Fibroblast of skin of right quadriceps (primary cell): ENCODE measurements at regions not wholly inside any gene's neighbourhood (a gene's known extent, or its start where the extent isn't known, plus 50 kb on each side); places are given as distances from the start of the nearest gene placed in this dataset.

Source experiments
- DNase-seq: peaks from one replicate; pipeline ENCODE4 v3.0.0-alpha.2; 2013

DNA sequence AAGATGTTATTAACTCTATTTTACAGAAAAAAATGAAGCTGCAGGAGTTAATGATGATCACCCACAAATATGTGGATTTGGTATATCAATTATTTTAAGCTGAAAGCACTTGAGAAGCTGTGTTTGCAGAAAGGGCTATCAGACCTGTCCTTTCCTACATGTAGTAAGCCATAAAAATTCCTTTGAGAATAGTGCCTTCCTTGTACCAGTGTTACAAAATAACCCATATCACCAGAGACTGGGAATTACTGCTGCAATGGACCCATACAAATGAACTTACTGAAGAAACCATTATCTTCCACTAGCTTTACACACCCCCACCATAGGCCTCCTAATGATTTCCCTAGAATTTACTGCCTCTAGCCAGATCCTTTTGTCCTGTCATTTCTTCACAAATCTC is 99.2 kb upstream of the ZRANB2 start:
- no peak for DNase-seq

DNA sequence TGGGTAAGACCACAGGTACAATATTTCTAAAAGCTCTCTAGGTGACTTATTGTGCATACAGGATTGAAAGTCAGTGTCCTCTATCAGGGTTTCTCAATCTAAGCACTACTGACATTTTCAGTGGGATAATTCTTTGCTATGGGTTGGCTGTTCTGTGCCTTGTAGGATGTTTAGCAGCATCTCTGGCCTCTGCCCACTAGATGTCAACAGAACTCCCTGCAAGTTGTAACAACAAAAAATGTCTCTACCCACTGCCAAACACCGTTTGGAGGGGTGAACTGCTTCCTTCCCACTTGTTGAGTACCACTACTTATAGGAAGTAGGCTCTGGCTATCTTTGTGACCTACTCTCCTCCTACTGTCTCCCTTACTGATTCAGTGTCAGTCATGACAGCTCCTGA is 90.1 kb upstream of the ZRANB2 start:
- DNase-seq: no peak

DNA sequence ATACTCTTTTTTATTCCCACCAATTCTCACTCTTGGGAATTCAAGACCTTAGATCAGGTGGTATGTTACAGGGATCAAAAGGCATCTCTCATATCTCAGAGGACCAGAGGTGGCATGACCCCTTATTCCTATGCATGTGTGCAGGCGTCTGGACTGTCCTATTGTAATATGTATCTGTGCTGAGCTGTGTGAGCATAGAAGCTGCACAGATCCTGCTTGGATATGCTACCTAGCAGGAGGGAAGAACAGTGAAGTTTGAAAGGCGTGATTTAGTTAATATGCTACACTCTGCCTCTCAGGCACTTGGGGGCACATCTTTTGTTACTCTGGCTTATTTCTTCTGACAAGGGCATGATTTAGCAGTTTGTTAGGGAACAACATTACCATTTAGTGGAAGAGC is 86.7 kb upstream of the ZRANB2 start:
- no peak for DNase-seq

DNA sequence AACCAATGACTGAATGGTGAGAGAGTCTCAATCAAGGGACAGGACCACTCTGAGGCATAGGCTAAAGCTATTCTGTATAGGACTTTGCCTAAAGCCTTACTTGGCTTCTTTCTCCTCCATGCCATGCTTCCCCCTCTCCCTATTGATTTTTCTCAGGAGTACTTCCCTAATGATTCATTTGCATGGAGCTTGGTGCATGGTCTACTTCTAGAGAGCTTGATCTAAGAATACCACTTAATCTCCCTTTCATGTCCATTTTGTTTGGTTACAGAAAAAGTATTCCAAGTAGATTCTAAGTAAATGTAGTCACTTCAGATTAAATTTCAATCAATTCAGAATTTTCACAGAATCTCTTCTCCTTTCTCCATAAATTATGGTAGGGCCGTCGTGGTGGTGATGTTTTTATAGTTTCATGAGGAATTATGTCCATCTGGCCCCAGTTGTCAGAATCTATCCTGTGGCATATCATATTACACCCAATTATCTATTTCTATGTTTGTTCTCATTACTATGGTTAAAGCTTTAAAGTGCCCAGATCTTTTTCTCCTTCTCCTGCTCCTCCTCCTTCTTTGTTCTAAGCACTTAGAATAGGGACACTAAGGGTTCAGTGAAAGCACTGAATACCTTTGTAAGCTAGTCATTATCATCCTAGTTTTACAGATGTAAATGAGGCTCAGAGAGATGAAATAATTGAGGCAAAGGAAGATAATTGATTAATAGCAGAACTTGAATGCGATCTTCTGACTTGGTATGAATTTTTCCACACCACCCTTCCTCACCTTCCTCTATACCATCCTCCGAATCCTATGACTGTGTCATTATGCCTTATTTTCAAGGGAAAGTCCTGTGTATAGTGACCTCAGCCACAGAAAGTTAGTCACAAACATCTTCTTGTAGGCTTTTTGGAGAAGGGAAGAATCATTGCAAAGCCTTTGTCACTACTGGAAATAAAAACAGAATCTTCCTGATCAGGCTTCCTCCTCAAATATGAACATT is 85.6 kb upstream of the ZRANB2 start:
- DNase-seq: peak; percentile 3

DNA sequence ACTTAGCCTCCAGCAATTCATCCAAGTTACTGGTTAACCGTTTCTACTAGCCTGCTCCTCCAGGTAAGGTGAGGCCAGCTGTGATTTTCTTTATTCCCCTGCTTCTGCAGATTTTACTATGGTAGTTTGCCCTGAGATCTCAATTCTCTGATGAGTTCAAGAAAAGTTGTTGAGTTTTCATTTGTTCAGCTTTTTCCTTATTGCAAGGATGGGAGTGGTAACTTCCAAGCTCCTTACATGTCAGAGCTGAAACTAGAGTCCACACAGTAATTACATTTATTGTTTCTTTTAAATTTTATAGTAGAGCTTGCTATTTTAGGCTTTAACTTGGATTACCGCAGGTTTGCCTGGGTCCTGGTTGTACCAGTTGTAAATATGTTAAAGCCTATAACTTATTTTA is 76.9 kb upstream of the ZRANB2 start:
- DNase-seq: no peak

DNA sequence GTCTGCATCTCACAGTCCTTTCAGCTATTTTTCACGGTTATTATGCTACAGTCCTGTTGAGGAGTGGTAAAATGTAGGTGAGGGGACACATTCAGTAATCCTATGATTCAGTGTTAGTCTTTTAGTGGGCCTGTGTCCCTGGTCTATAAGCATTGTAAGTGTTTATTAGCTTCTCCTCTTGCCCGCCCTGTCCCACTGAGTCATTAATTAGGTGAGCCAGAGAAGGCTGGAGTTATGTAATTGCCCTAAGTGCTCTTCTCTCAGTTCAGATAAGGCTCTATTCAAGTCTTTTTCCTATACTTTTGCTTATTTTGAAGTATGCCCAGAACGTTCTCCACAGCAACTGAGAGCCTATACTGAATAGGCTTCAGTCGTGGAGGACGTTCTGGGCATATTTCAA is 76.3 kb upstream of the ZRANB2 start:
- DNase-seq: no peak

GRCh38 chr1:71156590-71156989 is 75.8 kb upstream of the ZRANB2 start:
- DNase-seq: no peak

DNA sequence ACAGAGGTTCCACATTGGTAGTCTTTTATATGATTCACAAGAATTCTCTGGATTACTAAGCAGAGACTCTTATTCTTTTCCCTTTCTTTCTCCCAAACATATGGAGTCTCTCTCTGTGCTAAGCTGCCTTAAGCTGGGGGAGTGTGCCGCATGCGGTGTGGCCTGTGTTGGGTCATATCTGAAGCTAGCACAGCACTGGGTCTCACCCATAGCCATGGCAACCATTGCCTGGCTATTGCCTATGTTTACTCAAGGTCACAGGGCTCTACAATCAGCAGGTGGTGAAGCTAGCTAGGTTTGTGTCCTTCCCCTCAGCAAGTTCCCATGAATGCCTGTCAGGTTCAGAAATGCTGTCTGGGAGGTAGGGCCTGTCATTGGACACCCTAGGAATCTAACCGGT is 73.6 kb upstream of the ZRANB2 start:
- no peak for DNase-seq

GRCh38 chr1:71153826-71154225 is 73.0 kb upstream of the ZRANB2 start:
- DNase-seq: no peak

GRCh38 chr1:71147637-71148360 is 67.0 kb upstream of the ZRANB2 start:
- no peak for DNase-seq

GRCh38 chr1:71135571-71135970 is 54.7 kb upstream of the ZRANB2 start:
- no peak for DNase-seq
